GM18499 (cell line): ENCODE measurements at regions not wholly inside any gene's neighbourhood (a gene's known extent, or its start where the extent isn't known, plus 50 kb on each side); places are given as distances from the start of the nearest gene placed in this dataset.

Experiments
- ATAC-seq: cut with Tn5 transposase; IDR thresholded peaks from one replicate; pipeline ENCODE4 v1.9.1; 2021; ENCODE audit warnings: moderate number of reproducible peaks; ENCODE audit not compliant: insufficient read depth, unreplicated experiment

DNA sequence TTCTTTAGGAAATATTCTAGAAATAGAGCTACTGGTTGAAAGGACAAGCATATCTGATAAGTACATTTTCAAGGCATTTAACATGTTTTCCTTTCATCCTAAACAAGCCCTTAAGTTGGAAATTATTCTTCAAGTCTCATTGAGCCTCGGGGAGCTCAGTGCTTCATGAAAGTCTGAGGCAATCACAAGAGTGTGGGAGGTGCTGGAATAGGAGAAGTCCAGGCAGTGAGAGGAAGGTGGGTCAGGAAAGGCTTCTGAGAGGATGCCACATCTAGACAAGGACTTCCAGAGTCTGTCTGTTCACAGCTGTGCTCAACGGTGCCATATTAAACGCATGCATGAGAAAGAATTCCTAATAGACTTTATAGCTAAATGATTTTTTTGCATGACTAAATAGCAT, 69.8 kb downstream of the CD83 start:
- ATAC-seq, result no peak

DNA sequence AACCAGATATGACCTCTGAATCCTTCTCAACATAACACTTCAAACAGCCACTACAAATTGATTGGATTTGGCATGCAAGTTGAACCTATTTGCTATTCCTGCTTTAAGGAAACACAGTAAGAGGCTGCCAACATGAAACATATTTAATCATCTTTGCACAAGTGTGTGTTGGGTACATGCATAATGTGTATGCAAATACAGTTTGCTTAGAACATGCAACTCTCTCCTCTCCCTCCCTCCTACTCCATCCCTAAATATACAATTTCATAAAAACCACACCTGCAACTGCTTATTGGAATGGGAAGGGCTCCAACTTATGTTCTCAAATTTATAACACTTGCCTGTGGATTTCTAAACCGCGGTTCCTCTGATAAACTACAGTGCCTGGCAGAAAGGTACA, 71.5 kb downstream of the CD83 start:
- no peak for ATAC-seq

DNA sequence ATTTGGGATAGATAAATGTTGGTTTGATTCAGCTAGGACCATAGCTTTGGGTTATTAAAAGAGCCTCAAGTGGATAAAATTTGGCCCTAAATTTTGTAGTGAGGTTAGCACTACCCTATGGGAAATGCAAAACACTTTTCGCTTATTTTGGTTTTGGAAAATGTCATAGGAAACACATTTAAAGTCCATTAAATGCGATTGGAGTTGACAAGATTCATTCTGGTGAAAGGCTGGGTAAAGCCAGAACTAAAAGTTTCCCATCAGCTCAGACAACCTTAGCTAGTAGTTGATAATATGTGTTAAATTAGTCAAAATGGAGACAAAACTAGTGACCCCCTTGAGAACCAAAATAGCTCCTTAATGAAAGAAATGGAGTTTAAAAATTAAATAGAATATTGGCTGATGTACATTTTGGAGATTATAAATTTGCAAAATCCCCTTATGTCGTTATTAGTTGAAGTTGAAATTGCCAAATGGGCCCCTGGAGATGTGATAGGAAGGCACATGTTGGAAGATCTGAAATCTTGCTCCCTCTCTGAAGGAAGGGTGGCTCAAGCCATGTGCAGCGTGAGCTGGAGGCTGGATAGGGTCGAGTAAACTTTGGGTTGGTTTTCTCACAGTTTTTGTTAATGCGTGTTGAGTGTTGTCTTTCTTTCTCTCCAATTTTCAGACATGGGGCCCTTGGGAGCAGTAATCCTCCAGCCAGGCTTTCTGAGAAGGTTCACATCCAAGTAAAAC, 72.8 kb downstream of the CD83 start:
- ATAC-seq, result no peak

DNA sequence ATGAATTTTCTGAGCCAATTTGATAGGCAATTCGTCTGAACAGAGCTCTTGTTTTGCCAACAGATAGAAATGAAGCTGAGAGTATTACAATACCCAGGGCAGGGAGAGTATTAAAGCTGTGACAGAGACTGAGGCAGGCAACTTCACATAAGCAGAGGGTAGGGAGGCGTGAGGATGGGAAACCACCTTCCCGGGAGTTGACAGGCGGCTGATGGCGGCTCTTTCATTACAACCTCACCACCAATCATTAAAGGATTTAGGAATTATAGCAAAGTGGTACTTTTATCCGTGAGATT, 73.3 kb downstream of the CD83 start:
- no peak for ATAC-seq

DNA sequence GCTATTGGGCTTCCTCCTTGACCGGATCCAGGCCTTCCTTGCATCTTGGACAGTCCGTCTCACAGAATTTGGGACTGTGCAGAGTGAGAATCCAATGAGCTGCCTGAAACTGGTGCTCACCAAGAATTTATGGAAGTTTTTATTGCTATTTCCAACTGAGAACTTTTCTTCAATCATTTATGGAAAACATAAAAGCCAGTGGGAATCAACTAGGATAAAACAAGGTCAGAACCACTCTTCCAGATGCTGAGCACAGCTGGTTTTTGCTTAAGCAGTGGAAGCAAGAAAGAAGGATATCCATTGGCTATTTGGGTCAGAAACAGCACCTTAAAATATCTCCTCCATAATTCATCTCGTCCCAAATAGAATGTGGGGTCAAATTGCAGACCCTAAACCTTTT, 74.2 kb downstream of the CD83 start:
- no peak for ATAC-seq

DNA sequence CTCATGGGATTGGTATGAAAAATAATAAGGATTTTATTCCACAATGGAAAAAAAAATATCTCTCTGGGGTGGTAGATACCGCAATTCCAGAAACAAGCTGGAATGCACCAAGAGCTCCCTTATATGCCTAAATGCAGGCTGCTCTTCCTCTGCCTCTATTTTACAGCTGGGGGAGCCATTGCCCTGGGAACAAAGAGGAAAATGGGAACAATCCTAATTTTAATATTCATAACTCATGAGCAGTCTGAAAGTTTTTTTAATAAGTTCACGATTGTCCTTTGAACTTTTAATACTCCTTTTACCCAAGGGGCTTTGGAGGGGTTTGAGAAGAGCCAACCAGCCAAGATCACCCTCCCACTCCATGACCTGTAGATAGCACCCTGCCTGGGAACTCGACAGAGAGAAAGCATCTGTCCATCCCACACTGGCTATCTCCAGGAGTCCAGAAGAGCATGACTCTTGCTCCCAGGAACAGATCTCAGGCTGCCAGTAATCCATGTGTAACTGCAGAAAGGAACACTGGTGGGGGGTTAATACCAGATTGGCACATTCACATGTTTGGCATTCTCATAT, 74.7 kb downstream of the CD83 start:
- no peak for ATAC-seq

DNA sequence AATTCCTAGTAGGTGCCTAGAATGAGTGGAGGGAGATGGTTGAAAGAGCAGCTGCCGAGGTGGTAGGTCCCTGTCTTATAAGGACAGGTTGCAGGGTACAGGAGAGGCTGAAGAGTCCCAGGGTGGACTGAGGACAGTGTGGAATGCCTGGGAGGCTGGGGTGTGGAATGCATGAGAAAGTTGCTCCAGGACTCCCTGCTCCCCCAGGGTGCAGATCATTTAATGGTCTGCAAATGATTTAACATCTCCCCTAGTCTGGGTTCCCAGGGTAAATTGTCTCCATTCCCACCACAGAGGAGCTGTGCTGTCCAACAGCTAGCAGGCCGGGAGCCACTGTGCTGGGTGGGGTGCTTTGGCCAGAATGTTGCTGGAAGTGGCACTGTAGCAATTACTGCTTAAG, 76.0 kb downstream of the CD83 start:
- no peak for ATAC-seq

DNA sequence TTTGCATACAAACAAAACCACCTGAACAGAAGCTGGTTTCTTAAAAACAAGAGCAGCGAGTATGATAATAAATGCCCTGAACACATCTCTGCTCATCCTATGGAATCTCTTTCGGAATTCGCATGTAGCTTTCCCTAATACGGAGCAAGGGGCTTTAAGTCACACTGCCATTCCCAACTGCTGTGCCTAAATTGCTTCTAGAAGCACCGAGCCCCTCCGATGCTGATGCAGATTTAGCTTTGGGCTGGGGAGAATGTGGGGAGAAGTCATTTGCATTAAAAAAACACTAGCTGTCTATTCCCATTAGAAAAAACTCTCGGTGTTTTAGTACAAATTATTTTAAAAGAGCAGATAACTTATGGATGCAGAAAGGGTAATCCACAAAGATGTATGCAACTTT, 76.9 kb downstream of the CD83 start:
- no peak for ATAC-seq

DNA sequence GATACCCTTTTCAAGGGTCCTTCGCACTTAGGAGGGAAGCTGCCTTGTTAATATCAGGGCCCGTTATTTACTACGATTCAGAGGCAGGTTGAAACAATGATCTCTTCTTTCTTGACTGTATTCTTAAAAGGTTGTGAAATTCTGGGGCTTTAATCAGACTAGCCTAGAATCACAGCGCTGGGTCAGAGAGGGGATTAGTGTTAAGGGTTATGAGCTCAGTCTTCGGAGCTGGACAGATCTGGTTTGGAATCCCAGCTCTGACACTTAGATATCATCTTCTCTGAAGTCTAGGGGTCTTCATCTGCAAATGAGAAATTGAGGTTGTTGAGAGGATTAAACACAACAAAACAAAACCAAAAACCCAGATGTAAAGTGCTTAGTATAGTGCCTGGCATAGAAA, 77.4 kb downstream of the CD83 start:
- no peak for ATAC-seq

DNA sequence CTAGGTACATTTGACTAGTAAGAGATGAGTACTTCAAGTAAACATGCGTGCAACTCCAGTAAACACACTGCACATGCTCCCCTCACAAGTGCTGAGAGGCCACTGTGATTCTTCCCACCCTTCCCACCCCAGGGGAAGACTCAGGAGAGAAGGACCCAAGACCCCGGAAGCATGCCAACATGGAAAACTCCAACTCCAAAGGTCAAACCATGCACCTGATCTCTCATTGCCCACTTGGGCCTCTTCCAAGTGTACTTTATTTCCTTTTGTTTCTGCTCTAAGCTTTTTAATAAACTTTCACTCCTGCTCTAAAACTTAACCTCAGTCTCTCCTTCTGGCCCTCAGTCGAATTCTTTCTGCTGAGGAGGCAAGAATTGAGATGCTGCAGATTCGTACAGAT, 78.5 kb downstream of the CD83 start:
- ATAC-seq, result no peak

DNA sequence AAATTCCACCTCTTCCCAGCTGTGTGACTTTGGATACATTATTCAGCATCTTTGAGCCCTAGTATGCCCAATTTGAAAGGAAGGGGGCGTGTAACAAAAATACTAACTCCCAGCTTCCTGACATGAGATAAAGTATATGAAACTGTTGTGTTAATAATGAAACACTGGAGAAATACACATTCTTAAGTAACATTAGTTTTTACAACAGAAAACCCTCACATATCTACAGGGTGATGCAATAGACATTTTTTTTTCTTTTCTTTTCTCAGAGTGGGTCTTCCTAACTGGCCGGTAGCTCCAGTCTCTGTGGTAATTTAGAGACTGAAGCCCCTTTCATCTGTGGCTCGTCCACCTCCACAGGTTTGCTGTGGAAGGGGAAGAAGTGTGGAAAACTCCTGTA, 79.5 kb downstream of the CD83 start:
- ATAC-seq, result no peak

DNA sequence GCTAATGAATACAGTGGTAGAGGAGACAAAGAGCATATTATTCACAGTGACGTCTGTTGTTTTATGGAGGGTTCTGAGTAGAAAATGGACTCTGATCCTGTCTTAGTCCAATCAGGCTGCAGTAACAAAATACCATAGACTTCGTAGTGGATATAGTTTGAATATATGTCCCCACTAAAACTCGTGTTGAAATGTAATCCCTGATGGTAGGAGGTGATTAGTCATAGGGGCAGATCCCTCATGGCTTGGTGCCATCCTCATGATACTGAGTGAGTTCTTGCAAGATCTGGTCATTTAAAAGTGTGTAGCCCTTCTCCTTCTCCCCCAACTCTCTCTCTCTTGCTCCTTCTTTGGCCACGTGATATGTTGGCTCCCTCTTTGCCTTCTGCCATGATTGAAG, 82.5 kb downstream of the CD83 start:
- no peak for ATAC-seq

DNA sequence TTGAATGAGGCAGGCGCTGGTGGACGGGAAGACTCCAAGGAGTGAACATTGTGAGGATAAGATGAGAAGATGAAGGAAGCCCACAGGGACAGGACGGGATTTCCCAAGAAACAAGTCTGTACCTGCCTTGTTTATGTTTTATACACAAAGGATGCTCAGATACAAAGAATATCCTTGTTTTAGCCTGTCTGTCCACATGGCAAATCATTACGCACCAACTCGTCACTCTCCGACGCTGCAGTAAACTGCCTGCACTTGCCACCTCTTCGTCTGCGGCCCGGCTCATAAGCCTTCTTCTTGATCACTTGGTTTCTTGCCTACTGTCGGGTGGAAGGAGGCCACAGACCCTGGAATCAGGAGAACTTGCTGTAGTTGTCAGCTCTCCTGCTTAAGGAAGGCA, 85.4 kb downstream of the CD83 start:
- ATAC-seq, result no peak

DNA sequence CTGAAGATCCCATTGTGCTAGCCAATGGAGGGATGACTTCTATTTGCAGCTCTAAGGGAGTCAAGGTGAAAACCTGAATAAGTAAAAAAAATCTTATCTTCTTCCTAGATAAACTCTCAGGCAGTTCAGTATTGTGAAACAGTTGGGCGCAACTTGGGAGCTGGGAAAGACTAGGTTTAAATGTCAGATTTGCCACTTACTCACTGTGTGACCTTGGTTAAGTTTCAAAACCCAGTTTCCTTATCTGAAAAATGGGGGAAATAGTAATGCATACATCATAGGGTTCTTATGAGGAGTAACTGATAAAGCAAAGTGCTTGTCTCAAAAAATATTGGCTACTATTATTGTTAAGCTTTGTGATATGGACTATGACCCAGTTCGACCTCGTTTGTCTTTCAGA, 88.8 kb downstream of the CD83 start:
- ATAC-seq, result no peak

DNA sequence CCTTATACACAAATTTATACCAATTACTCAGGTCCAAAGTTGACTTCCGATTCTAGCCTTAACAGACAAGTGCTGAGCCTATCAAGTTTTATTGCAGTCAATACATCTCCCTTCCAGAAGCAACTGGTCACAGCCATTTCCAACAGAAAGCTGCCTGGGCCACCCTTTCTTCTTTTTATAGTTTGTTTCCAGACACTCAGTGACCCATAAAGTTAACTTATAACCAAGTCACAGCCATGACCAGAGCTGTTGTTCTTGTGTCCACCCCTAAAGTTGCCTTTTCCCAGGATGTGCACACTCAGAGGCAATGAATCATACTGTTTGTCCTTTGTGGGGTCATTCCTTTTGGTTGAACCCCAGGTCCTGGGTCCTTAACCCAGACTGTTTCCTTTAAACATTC, 89.9 kb downstream of the CD83 start:
- ATAC-seq, result no peak

DNA sequence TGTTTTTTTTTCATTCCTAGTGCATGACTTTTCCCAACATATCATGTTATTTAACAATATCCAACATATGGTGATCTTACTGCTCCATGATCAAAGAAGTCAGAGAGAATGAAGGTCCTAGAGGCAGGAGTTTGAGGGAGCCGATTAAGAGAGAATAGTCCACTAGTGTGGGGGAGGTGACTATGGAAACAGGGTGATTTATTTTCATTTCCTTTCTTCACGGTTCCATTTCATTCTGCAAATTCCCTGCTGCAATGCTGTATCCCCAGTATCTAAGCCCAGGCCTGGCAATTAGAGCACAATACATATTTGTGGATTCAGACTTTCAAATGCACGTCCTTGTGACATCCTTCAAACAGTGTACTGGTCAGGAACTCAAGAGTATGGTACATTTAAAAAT, 91.4 kb downstream of the CD83 start:
- ATAC-seq, result no peak

DNA sequence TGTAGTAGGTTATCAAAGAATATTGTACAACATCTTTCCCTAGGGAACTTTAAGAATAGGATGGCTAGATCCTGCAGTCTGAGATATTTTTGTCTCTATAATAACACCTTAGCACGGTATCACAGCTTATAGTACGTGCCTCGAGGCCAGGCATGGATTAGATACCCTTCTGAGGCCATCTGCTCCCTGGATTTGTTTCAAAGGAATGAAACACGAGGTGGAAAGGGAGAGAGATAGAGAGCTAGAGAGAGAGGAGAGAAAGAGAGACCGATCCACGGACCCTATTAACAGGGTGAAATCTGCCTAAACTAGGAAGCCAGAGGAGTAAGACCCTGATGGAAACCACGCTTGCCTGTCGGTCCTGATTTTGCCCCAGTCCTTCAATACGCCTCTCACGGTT, 92.5 kb downstream of the CD83 start:
- ATAC-seq, result no peak

DNA sequence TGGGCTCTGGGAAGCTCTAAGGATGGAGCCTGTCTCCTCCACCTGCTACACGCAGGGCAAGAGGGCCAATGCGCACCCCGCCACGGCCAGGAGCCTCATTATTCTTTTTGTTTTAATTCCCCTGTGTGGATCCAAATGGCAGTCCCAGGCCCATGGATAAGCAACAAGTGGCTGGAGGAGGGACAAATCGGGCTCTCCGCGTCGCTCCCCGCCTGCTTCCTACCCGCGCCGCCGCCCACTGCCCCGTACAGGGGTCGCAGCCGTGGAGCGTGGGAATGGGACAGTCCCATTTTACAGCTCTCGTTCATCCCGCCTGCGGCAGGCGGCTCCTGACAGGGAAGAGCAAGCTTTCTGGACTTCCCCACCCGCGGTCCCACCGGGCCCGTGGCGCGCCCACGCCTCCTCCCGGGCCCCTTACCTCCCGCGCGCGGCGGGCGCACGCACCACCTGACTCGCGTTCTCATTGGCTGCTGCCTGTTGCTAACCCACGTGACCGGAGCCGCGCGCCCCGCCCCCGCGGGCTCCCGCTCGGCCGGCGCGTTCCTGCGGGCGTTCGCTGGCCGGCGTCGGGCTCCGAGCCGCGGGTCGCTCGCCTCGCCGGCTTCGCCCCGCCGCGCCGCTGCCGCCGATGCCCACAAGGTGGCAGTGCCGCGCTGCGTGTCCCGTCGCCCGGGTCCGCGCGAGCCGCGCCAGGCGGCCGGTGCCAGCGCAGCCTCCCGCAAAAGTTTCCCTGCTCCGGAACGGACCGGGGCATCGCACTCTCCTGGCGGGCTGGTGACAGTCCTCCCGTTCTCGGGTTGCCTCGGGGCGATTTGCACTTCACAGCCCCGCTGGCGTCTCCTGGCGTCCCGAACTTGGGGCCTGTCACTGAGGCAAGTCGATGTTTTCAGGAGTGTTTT, 93.3 kb downstream of the CD83 start:
- peak; percentile 83 for ATAC-seq

DNA sequence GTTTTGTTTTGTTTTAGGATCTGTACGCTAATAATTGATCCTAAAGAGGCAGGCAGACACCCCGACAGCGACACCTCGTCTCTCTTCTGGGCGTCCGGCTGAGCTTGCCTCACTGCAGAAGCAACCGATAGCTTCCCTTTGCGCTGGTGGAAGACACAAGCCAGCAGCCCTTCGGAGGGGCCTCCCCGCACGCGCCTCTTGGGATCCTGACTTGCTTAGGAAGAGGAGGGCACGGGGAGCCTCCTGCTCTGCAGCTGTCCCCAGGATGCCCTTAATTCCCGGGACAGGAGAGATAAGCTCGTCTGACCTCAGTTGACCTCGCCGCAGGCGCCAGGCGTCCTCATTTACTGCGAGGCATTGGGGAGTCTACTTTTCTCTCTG, 94.0 kb downstream of the CD83 start:
- no peak for ATAC-seq

DNA sequence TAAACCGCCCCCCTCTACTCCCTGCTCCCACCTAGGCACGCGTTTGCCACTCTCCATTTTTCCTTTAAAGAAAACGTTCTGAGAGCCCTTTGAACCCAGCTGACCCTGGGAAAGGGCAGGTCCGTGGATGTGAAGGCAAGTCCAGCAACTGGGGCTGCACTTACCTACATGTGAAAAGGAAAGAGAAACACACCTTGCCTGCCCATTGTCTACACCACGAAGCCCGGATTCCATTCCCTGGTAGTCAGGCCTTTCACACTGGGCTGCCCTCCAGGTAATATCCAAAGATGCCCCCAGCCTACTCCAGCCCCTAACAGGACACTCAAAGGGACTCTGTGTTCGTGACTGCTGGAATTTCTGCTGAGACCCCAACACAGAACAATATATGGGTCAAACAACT, 94.4 kb downstream of the CD83 start:
- ATAC-seq, result no peak

DNA sequence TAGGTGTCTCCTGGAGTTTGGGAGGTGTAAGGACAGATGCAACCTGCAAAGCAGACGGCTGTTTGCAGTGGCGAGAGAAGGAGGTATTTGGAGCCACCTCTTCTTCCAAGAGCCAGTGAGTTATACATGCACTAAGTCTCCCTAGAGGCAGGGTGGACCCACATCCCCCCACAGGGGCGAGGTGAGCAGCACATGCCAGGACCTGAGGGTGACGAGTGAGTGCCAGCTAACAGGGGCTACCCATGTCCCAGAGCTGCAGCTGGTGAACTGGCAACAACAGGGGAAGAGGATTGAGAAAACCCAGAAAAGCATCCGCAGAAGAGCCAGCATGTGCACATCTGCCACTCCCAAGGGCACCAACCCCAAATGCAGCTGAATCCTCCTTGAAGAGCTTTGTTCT, 95.1 kb downstream of the CD83 start:
- no peak for ATAC-seq
